ENCODE measurements at regions not wholly inside any gene's neighbourhood (a gene's known extent, or its start where the extent isn't known, plus 50 kb on each side); places are given as distances from the start of the nearest gene placed in this dataset.

- TF ChIP-seq GATA2 (IDR thresholded peaks at IDR 0.05; ENCODE audit: low read depth, low read length) (no peak), GATA3 (IDR thresholded peaks at IDR 0.05; ENCODE audit: low read depth, low read length) (no peak)
Observed at GRCh38 chr6:22680950-22681349, 111.6 kb downstream of the HDGFL1 start.
